SK-N-SH (cell line): ENCODE measurements at regions not wholly inside any gene's neighbourhood (a gene's known extent, or its start where the extent isn't known, plus 50 kb on each side); places are given as distances from the start of the nearest gene placed in this dataset.

Source experiments
- CTCF ChIA-PET: fragments of 300-600, 350-600 bp; formaldehyde crosslinking; extraction: SDS; loops from one replicate; lab custom pipeline; 2021; lab: Yijun Ruan, JAX
- POLR2A ChIA-PET: fragments of 350-600 bp; sonication (Branson Sonifier 250); formaldehyde crosslinking; extraction: SDS; loops from one replicate; lab custom pipeline; 2020; ENCODE audit warnings: antibody characterized with exemption, inconsistent platforms; lab: Yijun Ruan, JAX
- DNase-seq: peaks from one replicate; pipeline ENCODE4 v3.0.0; 2012
- H2AFZ ChIP-seq: fragments of 200-600 bp; sonication (generic); 2 replicates; pipeline ENCODE4 v1.8.1; 2016; ENCODE audit warnings: antibody characterized with exemption, mild to moderate bottlenecking, low read depth
- H3F3A ChIP-seq: fragments of 200-600 bp; sonication (generic); replicated peaks from 2 replicates; pipeline ENCODE3; 2016; ENCODE audit warnings: antibody characterized with exemption, mild to moderate bottlenecking; ENCODE audit not compliant: insufficient read depth
- H3K27ac ChIP-seq, 2 experiments: fragments of 200-500 bp in 1 of 2; fragments of 200-600 bp in 1 of 2; sonication (Bioruptor generic) in 1 of 2; sonication (generic), shearing (Covaris generic) in 1 of 2; 2 replicates each; pipeline versions ENCODE4 v1.5.1 to v1.6.1; 2014 to 2016; ENCODE audit warnings: low read depth in 2 of 2, inconsistent platforms in 1 of 2, low read length in 1 of 2, mild to moderate bottlenecking in 1 of 2, mixed read lengths in 1 of 2
- H3K27me3 ChIP-seq: fragments of 200-600 bp; sonication (generic), shearing (Covaris generic); 2 replicates; pipeline ENCODE4 v1.6.1; 2016; ENCODE audit warnings: mixed run types; ENCODE audit not compliant: insufficient read depth
- H3K36me3 ChIP-seq, 2 experiments: fragments of 200-500 bp in 1 of 2; fragments of 200-600 bp in 1 of 2; sonication (Bioruptor generic) in 1 of 2; sonication (generic) in 1 of 2; replicated peaks in 1 of 2; 2 replicates each; pipeline versions ENCODE3 to v1.5.1; 2014 to 2016; ENCODE audit warnings: low read length in 1 of 2, mild to moderate bottlenecking in 1 of 2; ENCODE audit not compliant: insufficient read depth in 2 of 2, control insufficient read depth in 1 of 2
- H3K4me1 ChIP-seq, 2 experiments: fragments of 200-500 bp in 1 of 2; fragments of 200-600 bp in 1 of 2; sonication (Bioruptor generic) in 1 of 2; sonication (generic), shearing (Covaris generic) in 1 of 2; 2 replicates each; pipeline versions ENCODE4 v1.5.1 to v1.6.1; 2014 to 2016; ENCODE audit warnings: low read depth in 1 of 2, low read length in 1 of 2, mixed run types in 1 of 2; ENCODE audit not compliant: insufficient read depth in 2 of 2, control insufficient read depth in 1 of 2
- H3K4me2 ChIP-seq: fragments of 200-600 bp; sonication (generic), shearing (Covaris generic); 2 replicates; pipeline ENCODE4 v1.6.1; 2017; ENCODE audit warnings: mixed run types
- H3K4me3 ChIP-seq, 2 experiments: fragments of 200-500 bp in 1 of 2; fragments of 200-600 bp in 1 of 2; sonication (Bioruptor generic) in 1 of 2; sonication (generic), shearing (Covaris generic) in 1 of 2; 2 replicates each; pipeline versions ENCODE4 v1.5.1 to v1.8.1; 2014 to 2016; ENCODE audit warnings: low read depth in 2 of 2, inconsistent platforms in 1 of 2, low read length in 1 of 2, mild to moderate bottlenecking in 1 of 2, mixed read lengths in 1 of 2, moderate library complexity in 1 of 2
- H3K79me2 ChIP-seq: fragments of 200-600 bp; sonication (generic); 2 replicates; pipeline ENCODE4 v1.8.1; 2017; ENCODE audit warnings: mild to moderate bottlenecking; ENCODE audit not compliant: insufficient read depth
- H3K9ac ChIP-seq: fragments of 200-600 bp; sonication (generic); 2 replicates; pipeline ENCODE4 v1.6.1; 2017; ENCODE audit warnings: mixed run types
- H3K9me2 ChIP-seq: fragments of 200-600 bp; sonication (generic); 2 replicates; pipeline ENCODE4 v1.6.1; 2017; ENCODE audit warnings: mixed run types
- H3K9me3 ChIP-seq: fragments of 200-600 bp; sonication (generic); 2 replicates; pipeline ENCODE4 v1.6.1; 2017; ENCODE audit warnings: mixed run types, mild to moderate bottlenecking, moderate library complexity
- H4K20me1 ChIP-seq: fragments of 200-600 bp; sonication (generic); 2 replicates; pipeline ENCODE4 v1.6.1; 2017; ENCODE audit warnings: mild to moderate bottlenecking, mixed run types; ENCODE audit not compliant: insufficient read depth
- CHD2 ChIP-seq: fragments of 150-350 bp; IDR thresholded peaks from 2 replicates; pipeline ENCODE4 v1.6.1; 2018; ENCODE audit warnings: low read length; ENCODE audit not compliant: partially characterized antibody
- CTCF ChIP-seq: fragments of 200-600 bp; sonication (generic); IDR thresholded peaks from 2 replicates; pipeline ENCODE4 v1.6.1; 2017; ENCODE audit warnings: antibody characterized with exemption, mild to moderate bottlenecking, moderate library complexity
- EP300 ChIP-seq, 2 experiments: IDR thresholded peaks; 2 replicates each; pipeline versions ENCODE4 v1.4.0 to v1.6.1; 2012; ENCODE audit warnings: borderline replicate concordance in 1 of 2, low read depth in 1 of 2, low read length in 1 of 2
- FOSL2 ChIP-seq: IDR thresholded peaks from 2 replicates; pipeline ENCODE4 v1.4.0; 2012; ENCODE audit warnings: low read depth, mild to moderate bottlenecking, moderate library complexity, borderline replicate concordance
- FOXM1 ChIP-seq: IDR thresholded peaks from 2 replicates; pipeline ENCODE4 v1.4.0; 2012; ENCODE audit warnings: low read depth, mild to moderate bottlenecking
- GABPA ChIP-seq: IDR thresholded peaks from 2 replicates; pipeline ENCODE4 v1.4.0; 2012; ENCODE audit warnings: low read depth, mild to moderate bottlenecking
- GATA2 ChIP-seq: sonication (generic); formaldehyde crosslinking; IDR thresholded peaks from 2 replicates; pipeline ENCODE4 v1.5.0; 2020; ENCODE audit warnings: mild to moderate bottlenecking, missing genetic modification reagents
- JUND ChIP-seq: IDR thresholded peaks from 2 replicates; pipeline ENCODE4 v1.4.0; 2012
- NRF1 ChIP-seq: IDR thresholded peaks from 2 replicates; pipeline ENCODE4 v1.6.1; 2012; ENCODE audit warnings: low read depth, mild to moderate bottlenecking, low read length
- PBX3 ChIP-seq: IDR thresholded peaks from 2 replicates; pipeline ENCODE4; 2012
- POLR2AphosphoS5 ChIP-seq: IDR thresholded peaks from 2 replicates; pipeline ENCODE4 v1.6.1; 2012; ENCODE audit warnings: low read depth, low read length
- RAD21 ChIP-seq: IDR thresholded peaks from 2 replicates; pipeline ENCODE4 v1.6.1; 2012; ENCODE audit warnings: mild to moderate bottlenecking, low read length
- RCOR1 ChIP-seq: fragments of 150-350 bp; IDR thresholded peaks from 2 replicates; pipeline ENCODE4 v1.6.1; 2017; ENCODE audit warnings: antibody characterized with exemption, low read length
- REST ChIP-seq: IDR thresholded peaks from 2 replicates; pipeline ENCODE4 v1.6.1; 2012; ENCODE audit warnings: mild to moderate bottlenecking, low read depth, low read length, moderate library complexity
- RFX5 ChIP-seq: IDR thresholded peaks from 2 replicates; pipeline ENCODE4 v1.6.1; 2012; ENCODE audit warnings: mild to moderate bottlenecking, improper control_type of control experiment, low read length
- RXRA ChIP-seq: IDR thresholded peaks from 2 replicates; pipeline ENCODE4 v1.4.0; 2012; ENCODE audit warnings: low read depth, mild to moderate bottlenecking, borderline replicate concordance
- SIN3A ChIP-seq: IDR thresholded peaks from 2 replicates; pipeline ENCODE4 v1.6.1; 2012; ENCODE audit warnings: low read depth, mild to moderate bottlenecking, low read length, moderate library complexity, borderline replicate concordance
- SMC3 ChIP-seq: IDR thresholded peaks from 2 replicates; pipeline ENCODE4 v1.6.1; 2012; ENCODE audit warnings: low read depth, low read length, improper control_type of control experiment
- TCF12 ChIP-seq: IDR thresholded peaks from 2 replicates; pipeline ENCODE4 v1.4.0; 2012
- YY1 ChIP-seq: IDR thresholded peaks from 2 replicates; pipeline ENCODE4 v1.4.0; 2012; ENCODE audit warnings: low read depth, mild to moderate bottlenecking
- WGBS: methylation state at CpG from one replicate; pipeline ENCODE4 v1.1.6; 2017; ENCODE audit warnings: low lambda C conversion rate; 5-methylcytosine and 5-hydroxymethylcytosine counted together
- TF ChIP-seq, protein P1 (sequence below): fragments of 150-350 bp; IDR thresholded peaks from 2 replicates; pipeline ENCODE4 v1.6.1; 2017; ENCODE audit warnings: antibody characterized with exemption, low read length, low read depth, borderline replicate concordance

DNA sequence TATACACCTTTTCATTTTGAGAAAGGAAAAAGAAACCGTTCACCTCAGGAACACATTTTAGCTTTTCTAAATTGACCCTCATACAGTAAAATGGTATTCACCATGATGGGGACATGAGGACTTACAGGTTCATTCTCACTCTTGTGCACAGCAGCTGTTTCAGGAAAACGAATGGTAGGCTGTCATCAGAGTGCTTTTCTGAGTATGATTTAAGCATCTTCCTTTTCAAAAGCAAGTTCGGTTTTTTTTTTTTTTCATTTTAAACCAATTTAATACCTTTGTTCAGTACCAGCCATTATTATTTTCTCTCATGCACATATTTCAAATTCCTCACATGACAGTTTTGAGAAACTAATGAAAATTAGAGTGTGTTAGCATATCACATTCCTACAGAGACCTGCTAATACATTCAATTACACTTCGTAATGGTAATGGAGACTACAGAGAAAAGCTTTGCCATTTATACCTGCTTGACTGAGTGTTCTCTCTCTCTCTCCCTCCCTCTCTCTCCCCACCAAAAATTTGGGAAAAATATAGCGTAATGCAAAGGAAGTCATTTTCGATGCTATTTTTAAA is 129.2 kb downstream of the SAMD5 start:
- no peak for DNase-seq
- no peak overlapping the region for H3K4me3 ChIP-seq
- ChIA-PET CTCF (no interaction called here), POLR2A (interaction anchor here (0.7 kb wide), 1 partner anchor 12 kb away, joined by 4 read pairs; no protein-coding TSS in a partner anchor)
- H3K9me3 ChIP-seq: no peaks in the 10 kb centered on the region
- no peaks in the 10 kb centered on the region for H4K20me1 ChIP-seq
- no peaks in the 10 kb centered on the region for H3K36me3 ChIP-seq
- no peaks in the 10 kb centered on the region for H3K79me2 ChIP-seq
- no peaks in the 10 kb centered on the region for H3K27me3 ChIP-seq
- H3K27ac ChIP-seq: no peak overlapping the region
- H3K9me2 ChIP-seq: no peaks in the 10 kb centered on the region
- H3K4me2 ChIP-seq: no peak overlapping the region
- 9% methylated on average over 6 of the region's 6 CpGs for whole genome bisulfite sequencing
- no peak overlapping the region for H2AFZ ChIP-seq
- H3F3A ChIP-seq: no peaks in the 10 kb centered on the region
- no peak overlapping the region for H3K9ac ChIP-seq
- H3K4me1 ChIP-seq: no peaks in the 10 kb centered on the region; a peak in 1 of 4 replicates
- TF ChIP-seq RFX5 (no peak), SMC3 (no peak), GATA2 (no peak), FOSL2 (no peak), NRF1 (no peak), GABPA (no peak), YY1 (no peak), PBX3 (no peak), TCF12 (no peak), CHD2 (no peak)

- Histone ChIP-seq H3K9me3 (no peaks in the 10 kb centered on the region), H3K27me3 (no peaks in the 10 kb centered on the region), H2AFZ (no peak overlapping the region), H3F3A (no peaks in the 10 kb centered on the region), H3K27ac (no peak overlapping the region), H3K36me3 (no peaks in the 10 kb centered on the region), H3K9ac (no peak overlapping the region), H4K20me1 (no peaks in the 10 kb centered on the region), H3K4me2 (no peak overlapping the region), H3K4me1 (no peaks in the 10 kb centered on the region; a peak in 1 of 4 replicates), H3K4me3 (no peak overlapping the region), H3K79me2 (no peaks in the 10 kb centered on the region), H3K9me2 (no peaks in the 10 kb centered on the region)
- no peak for DNase-seq
- WGBS: 22% methylated on average over 3 of the region's 3 CpGs
- POLR2A ChIA-PET: no interaction called here
- CTCF ChIA-PET: no interaction called here
- no peak for TF ChIP-seq RAD21
- no peak for TF ChIP-seq RFX5
- no peak for TF ChIP-seq REST
- no peak for TF ChIP-seq RCOR1
- no peak for TF ChIP-seq SIN3A
- no peak for TF ChIP-seq POLR2AphosphoS5
- no peak for TF ChIP-seq FOXM1
- TF ChIP-seq CTCF: no peak
- TF ChIP-seq PBX3: no peak
- no peak for TF ChIP-seq JUND
- TF ChIP-seq, protein P1, sequence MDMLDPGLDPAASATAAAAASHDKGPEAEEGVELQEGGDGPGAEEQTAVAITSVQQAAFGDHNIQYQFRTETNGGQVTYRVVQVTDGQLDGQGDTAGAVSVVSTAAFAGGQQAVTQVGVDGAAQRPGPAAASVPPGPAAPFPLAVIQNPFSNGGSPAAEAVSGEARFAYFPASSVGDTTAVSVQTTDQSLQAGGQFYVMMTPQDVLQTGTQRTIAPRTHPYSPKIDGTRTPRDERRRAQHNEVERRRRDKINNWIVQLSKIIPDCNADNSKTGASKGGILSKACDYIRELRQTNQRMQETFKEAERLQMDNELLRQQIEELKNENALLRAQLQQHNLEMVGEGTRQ: no peak
- no peak for TF ChIP-seq EP300 (IDR thresholded peaks at IDR 0.05; ENCODE audit: borderline replicate concordance in 1 of 2, low read depth in 1 of 2, low read length in 1 of 2)
- TF ChIP-seq RXRA: no peak
Measured at GRCh38 chr6:147639279-147639678, 130.8 kb downstream of the SAMD5 start.
